ENCODE measurements at regions not wholly inside any gene's neighbourhood (a gene's known extent, or its start where the extent isn't known, plus 50 kb on each side); places are given as distances from the start of the nearest gene placed in this dataset.

GRCh38 chr12:41869432-41869831 lies 275.2 kb downstream of the GXYLT1 start:
- H3K27me3 Mint-ChIP-seq (ENCODE audit: low read depth) = no peaks in the 10 kb centered on the region
- CTCF ChIA-PET = no interaction called here
- H3K27ac Mint-ChIP-seq = no peak overlapping the region
- peaks cover 35% of the 10 kb centered on the region for H3K9me3 Mint-ChIP-seq
- no peak for TF ChIP-seq STAT6 (CRISPR knock-in tag; conservative IDR thresholded peaks at IDR 0.05; ENCODE audit: low read depth)
- H3K36me3 Mint-ChIP-seq = no peaks in the 10 kb centered on the region
- POLR2A ChIA-PET = no interaction called here
- DNase-seq (ENCODE audit: low spot score) = no peak
- peak; percentile 59; the same call in 1 of the 2 replicates for ATAC-seq
- H3K4me1 Mint-ChIP-seq = peaks cover 5% of the 10 kb centered on the region
- no peak overlapping the region for H3K4me3 Mint-ChIP-seq

GRCh38 chr12:41866878-41867430 lies 277.7 kb downstream of the GXYLT1 start:
- Mint-ChIP-seq H3K9me3 (peaks cover 31% of the 10 kb centered on the region), H3K36me3 (no peaks in the 10 kb centered on the region), H3K4me3 (no peak overlapping the region), H3K4me1 (peaks cover 5% of the 10 kb centered on the region), H3K27ac (no peak overlapping the region), H3K27me3 (ENCODE audit: low read depth) (no peaks in the 10 kb centered on the region)
- ATAC-seq = no peak
- no peak for DNase-seq (ENCODE audit: low spot score)
- ChIA-PET POLR2A (no interaction called here), CTCF (no interaction called here)
- TF ChIP-seq ZNF671 (CRISPR knock-in tag; IDR thresholded peaks at IDR 0.05) (no peak), ATF2 (CRISPR knock-in tag; IDR thresholded peaks at IDR 0.05; ENCODE audit: borderline replicate concordance, low read depth) (no peak)

GRCh38 chr12:41856228-41856627 lies 288.4 kb downstream of the GXYLT1 start:
- H3K36me3 Mint-ChIP-seq = peaks cover 2% of the 10 kb centered on the region; the same call in 1 of the 2 replicates
- no peaks in the 10 kb centered on the region for H3K27me3 Mint-ChIP-seq (ENCODE audit: low read depth)
- H3K9me3 Mint-ChIP-seq = peaks cover 7% of the 10 kb centered on the region
- H3K4me1 Mint-ChIP-seq = peaks cover under 1% of the 10 kb centered on the region; the same call in 1 of the 2 replicates
- DNase-seq (ENCODE audit: low spot score) = no peak
- ChIA-PET POLR2A (no interaction called here), CTCF (no interaction called here)
- ATAC-seq = no peak
- no peak overlapping the region for H3K4me3 Mint-ChIP-seq
- no peak overlapping the region for H3K27ac Mint-ChIP-seq
- TF ChIP-seq ATF6 (CRISPR knock-in tag; IDR thresholded peaks at IDR 0.05) (no peak), ATF3 (CRISPR knock-in tag; conservative IDR thresholded peaks at IDR 0.05) (no peak), ESRRA (CRISPR knock-in tag; IDR thresholded peaks at IDR 0.05; ENCODE audit: borderline replicate concordance) (no peak), GRHL2 (CRISPR knock-in tag; IDR thresholded peaks at IDR 0.05; ENCODE audit: insufficient replicate concordance, severe bottlenecking) (no peak), SMAD4 (CRISPR knock-in tag; IDR thresholded peaks at IDR 0.05) (no peak), TEAD4 (CRISPR knock-in tag; IDR thresholded peaks at IDR 0.05) (no peak), TEAD1 (CRISPR knock-in tag; IDR thresholded peaks at IDR 0.05) (no peak), AR (CRISPR knock-in tag; IDR thresholded peaks at IDR 0.05) (no peak), ZNF138 (CRISPR knock-in tag; conservative IDR thresholded peaks at IDR 0.05) (no peak), MLX (CRISPR knock-in tag; IDR thresholded peaks at IDR 0.05) (no peak), ZNF423 (CRISPR knock-in tag; IDR thresholded peaks at IDR 0.05) (no peak), GABPB1 (CRISPR knock-in tag; IDR thresholded peaks at IDR 0.05) (no peak), CTCF (IDR thresholded peaks at IDR 0.05) (no peak), FOXJ3 (CRISPR knock-in tag; IDR thresholded peaks at IDR 0.05; ENCODE audit: borderline replicate concordance) (no peak), CDX4 (CRISPR knock-in tag; IDR thresholded peaks at IDR 0.05; ENCODE audit: borderline replicate concordance) (no peak)

All from WTC11 (cell line).